ENCODE measurements at regions not wholly inside any gene's neighbourhood (a gene's known extent, or its start where the extent isn't known, plus 50 kb on each side); places are given as distances from the start of the nearest gene placed in this dataset.

GRCh38 chr16:7097518-7097917 lies 235.1 kb upstream of the RBFOX1 start:
- no peak for TF ChIP-seq EZH2phosphoT487 (IDR thresholded peaks at IDR 0.05; ENCODE audit: borderline replicate concordance, low read depth, low read length)
- no peak for TF ChIP-seq CTCF (conservative IDR thresholded peaks at IDR 0.05; ENCODE audit: low read length)
